AG10803 (cell line): ENCODE measurements at regions not wholly inside any gene's neighbourhood (a gene's known extent, or its start where the extent isn't known, plus 50 kb on each side); places are given as distances from the start of the nearest gene placed in this dataset.
A peak's percentile ranks its signal among the peaks of the same experiment; 100 is the strongest.

Experiments used
- DNase-seq: peaks from one replicate; pipeline ENCODE4 v3.0.0; 2010; ENCODE audit warnings: low read depth
- H3K4me3 ChIP-seq: 2 replicates; pipeline ENCODE4 v1.5.1; 2011; ENCODE audit warnings: mild to moderate bottlenecking, low read length, control low read depth
- CTCF ChIP-seq: conservative IDR thresholded peaks from 2 replicates; pipeline ENCODE4 v1.5.1; 2011; ENCODE audit warnings: mild to moderate bottlenecking, low read length, control low read depth, inconsistent platforms

- no peak for TF ChIP-seq CTCF
- no peak overlapping the region for H3K4me3 ChIP-seq
- no peak for DNase-seq
These were observed 591.9 kb downstream of the IRS1 start for GRCh38 chr2:226207671-226208070.

- no peak overlapping the region for H3K4me3 ChIP-seq
- no peak for DNase-seq
- no peak for TF ChIP-seq CTCF
These were observed 600.1 kb downstream of the IRS1 start for GRCh38 chr2:226199555-226199954.

GRCh38 chr2:226198956-226199355 is 600.7 kb downstream of the IRS1 start:
- no peak for DNase-seq
- TF ChIP-seq CTCF: no peak
- H3K4me3 ChIP-seq: no peak overlapping the region

GRCh38 chr2:226190479-226191252 is 609.0 kb downstream of the IRS1 start:
- no peak for TF ChIP-seq CTCF
- no peak for DNase-seq

DNA sequence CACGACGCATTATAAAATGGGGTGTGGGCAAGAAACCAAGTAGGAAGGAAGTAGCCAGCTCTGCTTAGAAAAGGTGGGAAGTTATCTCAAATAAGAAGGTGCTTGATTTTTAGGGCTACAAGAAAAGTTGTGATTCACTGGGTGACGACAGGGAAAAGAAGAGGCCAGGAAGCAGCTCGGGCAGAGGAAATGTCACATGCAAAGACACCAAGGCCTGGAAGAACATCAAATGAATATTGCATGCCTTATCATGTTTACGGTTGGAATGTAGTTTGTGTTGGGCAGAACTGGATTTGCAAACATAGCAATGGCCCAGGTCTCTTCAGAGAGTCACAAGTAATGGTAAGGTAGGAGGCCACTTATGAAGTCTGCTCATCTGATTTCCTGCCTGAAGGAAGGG is 610.6 kb downstream of the IRS1 start:
- no peak overlapping the region for H3K4me3 ChIP-seq
- no peak for DNase-seq
- no peak for TF ChIP-seq CTCF

More at GRCh38 chr2:226190479-226191252, 609.0 kb downstream of the IRS1 start:
- H3K4me3 ChIP-seq: no peak overlapping the region

DNA sequence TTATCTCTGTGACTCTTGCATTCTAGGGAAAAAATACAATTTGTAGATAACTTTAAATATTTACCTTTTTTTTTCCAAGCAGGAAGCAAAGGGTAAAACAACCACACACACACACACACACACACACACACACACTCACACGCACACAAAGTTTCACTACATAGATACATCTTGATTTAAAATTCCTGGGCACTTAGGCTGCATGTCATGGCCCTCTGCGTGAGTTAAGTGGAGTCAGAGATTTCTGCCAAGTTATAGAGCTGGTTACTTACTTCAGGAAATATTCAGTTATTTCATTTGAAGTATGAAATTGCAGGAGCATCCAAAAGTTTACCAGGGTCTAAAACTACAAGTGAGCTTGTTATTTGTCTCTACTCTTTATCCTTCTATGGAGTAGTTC is 612.0 kb downstream of the IRS1 start:
- DNase-seq: peak; percentile 96
- H3K4me3 ChIP-seq: no peak overlapping the region

More for the DNA sequence above, 612.0 kb downstream of the IRS1 start:
- TF ChIP-seq CTCF: no peak
